OCI-LY3 (cell line): ENCODE measurements at regions not wholly inside any gene's neighbourhood (a gene's known extent, or its start where the extent isn't known, plus 50 kb on each side); places are given as distances from the start of the nearest gene placed in this dataset.

Experiments
- CTCF ChIP-seq: fragments of 200-600, 300-600 bp; sonication (generic); IDR thresholded peaks from 2 replicates; pipeline ENCODE4 v1.5.1; 2014; ENCODE audit warnings: antibody characterized with exemption, low read length, low read depth
- EZH2phosphoT487 ChIP-seq: fragments of 200-600 bp; shearing (Covaris generic); IDR thresholded peaks from 2 replicates; pipeline ENCODE4 v1.6.1; 2018; ENCODE audit warnings: antibody characterized with exemption, mixed run types, low read depth

GRCh38 chr3:73926360-73927202 lies 301.8 kb upstream of the PDZRN3 start:
- TF ChIP-seq CTCF (no peak), EZH2phosphoT487 (no peak)
